ENCODE measurements at regions not wholly inside any gene's neighbourhood (a gene's known extent, or its start where the extent isn't known, plus 50 kb on each side); places are given as distances from the start of the nearest gene placed in this dataset.

- no peak overlapping the region for H3K27ac ChIP-seq
- TF ChIP-seq CTCF (conservative IDR thresholded peaks at IDR 0.05) (no peak), ZFX (IDR thresholded peaks at IDR 0.05) (no peak)
Observed at GRCh38 chr1:232226197-232226712, 403.7 kb downstream of the SIPA1L2 start.

GRCh38 chr1:232225336-232226131 lies 404.4 kb downstream of the SIPA1L2 start:
- no peak overlapping the region for H3K27ac ChIP-seq

GRCh38 chr1:232223887-232224286 lies 406.0 kb downstream of the SIPA1L2 start:
- TF ChIP-seq CTCF (conservative IDR thresholded peaks at IDR 0.05): no peak
- no peak for TF ChIP-seq ZFX (IDR thresholded peaks at IDR 0.05)
- H3K27ac ChIP-seq: no peak overlapping the region

More at GRCh38 chr1:232225336-232226131, 404.4 kb downstream of the SIPA1L2 start:
- TF ChIP-seq CTCF (conservative IDR thresholded peaks at IDR 0.05): no peak

- TF ChIP-seq CTCF (conservative IDR thresholded peaks at IDR 0.05): no peak
- no peak for TF ChIP-seq ZFX (IDR thresholded peaks at IDR 0.05)
- no peak overlapping the region for H3K27ac ChIP-seq
Observed at GRCh38 chr1:232223183-232223708, 406.7 kb downstream of the SIPA1L2 start.

GRCh38 chr1:232222614-232223013 lies 407.3 kb downstream of the SIPA1L2 start:
- TF ChIP-seq CTCF (conservative IDR thresholded peaks at IDR 0.05): no peak
- no peak for TF ChIP-seq ZFX (IDR thresholded peaks at IDR 0.05)
- no peak overlapping the region for H3K27ac ChIP-seq

GRCh38 chr1:232221802-232222499 lies 408.0 kb downstream of the SIPA1L2 start:
- TF ChIP-seq ZFX (IDR thresholded peaks at IDR 0.05): no peak
- no peak for TF ChIP-seq CTCF (conservative IDR thresholded peaks at IDR 0.05)
- H3K27ac ChIP-seq: no peak overlapping the region

Data from C4-2B (cell line).